ENCODE measurements at regions not wholly inside any gene's neighbourhood (a gene's known extent, or its start where the extent isn't known, plus 50 kb on each side); places are given as distances from the start of the nearest gene placed in this dataset.

DNA sequence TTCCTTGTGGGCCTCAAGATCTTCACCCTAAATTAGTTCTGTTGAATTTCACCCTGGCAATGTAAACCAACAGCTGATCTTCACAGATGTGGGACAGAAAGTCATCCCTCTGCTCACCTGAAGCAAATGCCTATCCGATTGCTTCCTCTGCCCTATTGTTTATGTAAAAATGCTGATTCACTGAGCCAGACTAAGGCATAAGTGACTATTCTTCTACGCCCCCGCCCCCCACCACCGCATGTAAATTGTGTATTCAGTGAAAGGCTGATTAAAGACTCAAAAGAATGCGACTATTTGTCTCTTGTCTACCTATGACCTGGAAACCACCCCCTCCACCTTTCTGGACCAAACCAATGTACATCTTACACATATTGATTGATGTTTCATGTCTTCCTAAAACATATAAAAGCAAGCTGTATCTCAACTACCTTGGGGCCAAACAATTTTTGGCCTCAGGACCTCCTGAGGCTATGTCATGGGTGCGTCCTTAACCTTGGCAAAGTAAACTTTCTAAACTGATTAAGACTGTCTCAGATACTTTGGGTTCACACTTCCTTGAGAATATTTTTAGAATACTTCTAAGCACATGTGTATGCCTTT, 129.7 kb upstream of the BOD1 start:
- TF ChIP-seq, protein P1, sequence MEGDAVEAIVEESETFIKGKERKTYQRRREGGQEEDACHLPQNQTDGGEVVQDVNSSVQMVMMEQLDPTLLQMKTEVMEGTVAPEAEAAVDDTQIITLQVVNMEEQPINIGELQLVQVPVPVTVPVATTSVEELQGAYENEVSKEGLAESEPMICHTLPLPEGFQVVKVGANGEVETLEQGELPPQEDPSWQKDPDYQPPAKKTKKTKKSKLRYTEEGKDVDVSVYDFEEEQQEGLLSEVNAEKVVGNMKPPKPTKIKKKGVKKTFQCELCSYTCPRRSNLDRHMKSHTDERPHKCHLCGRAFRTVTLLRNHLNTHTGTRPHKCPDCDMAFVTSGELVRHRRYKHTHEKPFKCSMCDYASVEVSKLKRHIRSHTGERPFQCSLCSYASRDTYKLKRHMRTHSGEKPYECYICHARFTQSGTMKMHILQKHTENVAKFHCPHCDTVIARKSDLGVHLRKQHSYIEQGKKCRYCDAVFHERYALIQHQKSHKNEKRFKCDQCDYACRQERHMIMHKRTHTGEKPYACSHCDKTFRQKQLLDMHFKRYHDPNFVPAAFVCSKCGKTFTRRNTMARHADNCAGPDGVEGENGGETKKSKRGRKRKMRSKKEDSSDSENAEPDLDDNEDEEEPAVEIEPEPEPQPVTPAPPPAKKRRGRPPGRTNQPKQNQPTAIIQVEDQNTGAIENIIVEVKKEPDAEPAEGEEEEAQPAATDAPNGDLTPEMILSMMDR (IDR thresholded peaks at IDR 0.05): no peak
- TF ChIP-seq POLR2A (IDR thresholded peaks at IDR 0.05): no peak

Measured in heart left ventricle (tissue), 13 donors.